ENCODE measurements at regions not wholly inside any gene's neighbourhood (a gene's known extent, or its start where the extent isn't known, plus 50 kb on each side); places are given as distances from the start of the nearest gene placed in this dataset.
"Not testable (repeated sequence)": the region's sequence is repeated elsewhere in the genome, so short reads cannot be mapped to it uniquely, and the experiment has no call there.

- no peak for DNase-seq (ENCODE audit: low read depth in 1 of 2, low spot score in 1 of 2)
Observed at GRCh38 chr3:39651993-39652739, 157.2 kb upstream of the MYRIP start.

GRCh38 chr3:39655718-39656117 lies 153.7 kb upstream of the MYRIP start:
- not testable (repeated sequence) for DNase-seq (ENCODE audit: low read depth in 1 of 2, low spot score in 1 of 2)

- no peak for DNase-seq (ENCODE audit: low read depth in 1 of 2, low spot score in 1 of 2)
Observed at GRCh38 chr3:39657075-39657474, 152.3 kb upstream of the MYRIP start.

GRCh38 chr3:39657775-39658174 lies 151.6 kb upstream of the MYRIP start:
- DNase-seq (ENCODE audit: low read depth in 1 of 2, low spot score in 1 of 2) = no peak

GRCh38 chr3:39664931-39665330 lies 144.5 kb upstream of the MYRIP start:
- no peak for DNase-seq (ENCODE audit: low read depth in 1 of 2, low spot score in 1 of 2)

GRCh38 chr3:39665441-39665840 lies 144.0 kb upstream of the MYRIP start:
- no peak for DNase-seq (ENCODE audit: low read depth in 1 of 2, low spot score in 1 of 2)

GRCh38 chr3:39668420-39668819 lies 141.0 kb upstream of the MYRIP start:
- DNase-seq (ENCODE audit: low read depth in 1 of 2, low spot score in 1 of 2) = no peak

- DNase-seq (ENCODE audit: low read depth in 1 of 2, low spot score in 1 of 2) = no peak
Observed at GRCh38 chr3:39671116-39671515, 138.3 kb upstream of the MYRIP start.

- no peak for DNase-seq (ENCODE audit: low read depth in 1 of 2, low spot score in 1 of 2)
Observed at GRCh38 chr3:39671600-39671999, 137.8 kb upstream of the MYRIP start.

- DNase-seq (ENCODE audit: low read depth in 1 of 2, low spot score in 1 of 2) = no peak
Observed at GRCh38 chr3:39705351-39705900, 104.0 kb upstream of the MYRIP start.

GRCh38 chr3:39707314-39707909 lies 102.0 kb upstream of the MYRIP start:
- DNase-seq (ENCODE audit: low read depth in 1 of 2, low spot score in 1 of 2) = no peak

GRCh38 chr3:39712413-39713048 lies 96.9 kb upstream of the MYRIP start:
- DNase-seq (ENCODE audit: low read depth in 1 of 2, low spot score in 1 of 2) = no peak

GRCh38 chr3:39713341-39713740 lies 96.1 kb upstream of the MYRIP start:
- DNase-seq (ENCODE audit: low read depth in 1 of 2, low spot score in 1 of 2) = not testable (repeated sequence)

- DNase-seq (ENCODE audit: low read depth in 1 of 2, low spot score in 1 of 2) = no peak
Observed at GRCh38 chr3:39716849-39717248, 92.6 kb upstream of the MYRIP start.

- DNase-seq (ENCODE audit: low read depth in 1 of 2, low spot score in 1 of 2) = no peak
Observed at GRCh38 chr3:39718674-39719595, 90.5 kb upstream of the MYRIP start.

GRCh38 chr3:39721076-39721475 lies 88.3 kb upstream of the MYRIP start:
- no peak for DNase-seq (ENCODE audit: low read depth in 1 of 2, low spot score in 1 of 2)

- no peak for DNase-seq (ENCODE audit: low read depth in 1 of 2, low spot score in 1 of 2)
Observed at GRCh38 chr3:39724233-39724846, 85.1 kb upstream of the MYRIP start.

GRCh38 chr3:39725321-39725720 lies 84.1 kb upstream of the MYRIP start:
- no peak for DNase-seq (ENCODE audit: low read depth in 1 of 2, low spot score in 1 of 2)

GRCh38 chr3:39727415-39727814 lies 82.0 kb upstream of the MYRIP start:
- no peak for DNase-seq (ENCODE audit: low read depth in 1 of 2, low spot score in 1 of 2)

- DNase-seq (ENCODE audit: low read depth in 1 of 2, low spot score in 1 of 2) = no peak
Observed at GRCh38 chr3:39733804-39734203, 75.6 kb upstream of the MYRIP start.

GRCh38 chr3:39739658-39740057 lies 69.8 kb upstream of the MYRIP start:
- DNase-seq (ENCODE audit: low read depth in 1 of 2, low spot score in 1 of 2) = not testable (repeated sequence)

All from activated CD4-positive, alpha-beta T cell treated with anti-CD3 and anti-CD28 coated beads, Interleukin-2, amount 50 U/mL, for 24 hours (primary cell).